GM21360 (cell line): ENCODE measurements at regions not wholly inside any gene's neighbourhood (a gene's known extent, or its start where the extent isn't known, plus 50 kb on each side); places are given as distances from the start of the nearest gene placed in this dataset.
"Not testable (repeated sequence)": the region's sequence is repeated elsewhere in the genome, so short reads cannot be mapped to it uniquely, and the experiment has no call there.

Source experiments
- ATAC-seq: cut with Tn5 transposase; IDR thresholded peaks from one replicate; pipeline ENCODE4 v1.9.1; 2021; ENCODE audit warnings: mild to moderate bottlenecking, moderate library complexity; ENCODE audit not compliant: unreplicated experiment

DNA sequence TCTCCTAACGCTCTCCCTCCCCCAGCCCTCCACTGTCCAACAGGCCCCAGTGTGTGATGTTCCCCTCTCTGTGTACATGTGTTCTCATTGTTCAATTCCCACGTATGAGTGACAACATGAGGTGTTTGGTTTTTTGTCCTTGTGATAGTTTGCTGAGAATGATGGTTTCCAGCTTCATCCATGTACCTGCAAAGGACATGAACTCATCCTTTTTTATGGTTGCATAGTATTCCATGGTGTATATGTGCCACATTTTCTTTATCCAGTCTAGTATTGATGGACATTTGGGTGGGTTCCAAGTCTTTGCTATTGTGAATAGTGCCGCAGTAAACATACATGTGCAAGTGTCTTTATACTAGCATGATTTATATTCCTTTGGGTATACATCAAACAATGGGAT, 347.4 kb downstream of the MAGEE1 start:
- not testable (repeated sequence) for ATAC-seq

DNA sequence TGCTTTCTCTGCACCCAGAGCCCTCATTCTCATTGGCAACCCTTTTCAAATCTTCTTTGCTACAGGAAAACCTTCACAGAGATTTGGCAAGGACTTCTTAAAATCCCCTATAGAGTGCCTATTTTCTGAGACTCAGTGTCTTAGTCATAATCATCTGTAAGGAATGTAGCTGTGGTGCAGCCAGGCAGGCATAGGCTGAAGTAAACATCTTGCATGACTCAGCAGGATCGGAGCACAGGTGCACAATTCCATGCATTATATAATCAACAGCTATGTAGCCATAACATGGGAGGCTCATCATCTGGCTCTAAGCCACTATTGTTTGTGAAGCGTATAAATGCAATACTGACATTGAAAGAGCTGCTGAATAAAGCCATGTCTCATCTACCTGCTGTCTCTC, 368.8 kb downstream of the MAGEE1 start:
- no peak for ATAC-seq

DNA sequence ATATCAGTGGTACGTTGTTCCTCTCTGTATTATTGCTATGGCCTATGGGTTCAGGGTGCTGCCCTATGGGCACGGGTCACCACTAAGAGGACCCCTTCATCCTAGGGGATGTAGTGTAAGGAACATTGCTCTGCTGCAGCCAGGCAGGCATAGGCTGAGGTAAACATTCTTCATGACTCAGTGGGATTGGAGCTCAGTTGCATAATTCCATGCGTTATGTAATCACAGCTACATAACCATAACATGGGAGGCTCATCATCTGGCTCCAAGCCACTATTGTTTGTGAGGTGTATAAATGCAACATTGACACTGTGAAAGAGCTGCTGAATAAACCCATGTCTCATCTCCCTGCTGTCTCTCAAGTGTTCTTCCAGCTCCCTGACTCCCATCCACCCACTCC, 375.2 kb downstream of the MAGEE1 start:
- no peak for ATAC-seq

DNA sequence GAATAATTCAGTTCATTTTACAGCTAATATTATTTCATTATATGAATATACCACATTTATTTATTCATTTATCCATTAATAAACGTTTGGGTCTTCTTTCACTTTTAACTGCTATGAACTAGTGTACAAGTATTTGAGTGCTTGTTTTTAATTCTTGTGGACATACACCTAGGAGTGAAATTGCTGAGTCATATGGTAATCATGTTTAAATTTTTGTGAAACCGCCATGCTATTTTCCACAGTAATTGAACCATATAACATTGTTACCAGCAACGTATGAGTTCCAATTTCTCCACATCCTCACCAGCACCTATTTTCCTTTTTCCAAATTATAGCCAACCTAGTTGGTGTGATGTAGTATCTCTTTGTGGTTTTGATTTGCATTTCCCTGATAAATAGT, 388.2 kb downstream of the MAGEE1 start:
- ATAC-seq, result no peak

DNA sequence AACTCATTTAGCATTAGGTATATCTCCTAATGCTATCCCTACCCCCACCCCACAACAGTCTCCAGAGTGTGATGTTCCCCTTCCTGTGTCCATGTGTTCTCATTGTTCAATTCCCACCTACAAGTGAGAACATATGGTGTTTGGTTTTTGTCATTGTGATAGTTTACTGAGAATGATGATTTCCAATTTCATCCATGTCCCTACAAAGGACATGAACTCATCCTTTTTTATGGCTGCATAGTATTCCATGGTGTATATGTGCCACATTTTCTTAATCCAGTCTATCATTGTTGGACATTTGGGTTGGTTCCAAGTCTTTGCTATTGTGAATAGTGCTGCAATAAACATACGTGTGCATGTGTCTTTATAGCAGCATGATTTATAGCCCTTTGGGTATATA, 389.8 kb downstream of the MAGEE1 start:
- not testable (repeated sequence) for ATAC-seq

DNA sequence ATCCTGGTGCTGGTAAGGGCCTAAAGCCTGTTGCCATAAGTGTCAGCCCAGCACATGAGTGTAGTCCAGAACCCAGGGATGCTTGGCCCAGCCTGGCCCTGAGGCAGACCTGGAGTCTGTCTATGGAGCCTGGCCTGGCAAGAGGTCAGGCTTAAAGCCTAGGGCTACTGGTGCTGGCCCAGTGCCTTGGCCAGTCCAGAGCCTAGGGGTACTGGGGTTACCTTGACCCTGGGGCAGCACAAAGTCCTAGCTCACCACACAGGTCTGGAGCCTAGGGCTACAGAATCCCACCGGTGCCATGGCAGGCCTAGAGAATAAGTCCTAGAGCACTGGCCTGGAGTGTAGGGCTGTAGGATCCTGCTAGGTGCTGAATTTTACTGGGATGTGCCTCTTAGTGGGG, 393.8 kb downstream of the MAGEE1 start:
- no peak for ATAC-seq

DNA sequence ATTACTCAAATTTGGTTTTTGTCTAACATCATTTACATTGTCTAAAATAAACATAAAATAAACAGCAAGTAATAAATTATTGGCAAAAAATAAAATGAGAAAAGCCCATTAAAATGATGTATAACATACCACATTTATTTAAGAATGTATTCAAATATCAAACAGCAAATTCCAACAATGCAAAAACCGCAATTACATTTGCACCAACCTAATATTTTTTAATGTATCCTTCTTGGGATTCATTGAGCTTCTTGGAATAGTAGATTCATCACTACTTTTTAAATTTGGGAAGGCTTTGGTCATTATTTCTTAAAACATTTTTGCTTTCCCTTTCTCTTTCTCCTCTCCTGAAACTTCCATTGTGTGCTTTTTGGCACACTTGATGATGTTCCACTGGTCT, 400.2 kb downstream of the MAGEE1 start:
- no peak for ATAC-seq

DNA sequence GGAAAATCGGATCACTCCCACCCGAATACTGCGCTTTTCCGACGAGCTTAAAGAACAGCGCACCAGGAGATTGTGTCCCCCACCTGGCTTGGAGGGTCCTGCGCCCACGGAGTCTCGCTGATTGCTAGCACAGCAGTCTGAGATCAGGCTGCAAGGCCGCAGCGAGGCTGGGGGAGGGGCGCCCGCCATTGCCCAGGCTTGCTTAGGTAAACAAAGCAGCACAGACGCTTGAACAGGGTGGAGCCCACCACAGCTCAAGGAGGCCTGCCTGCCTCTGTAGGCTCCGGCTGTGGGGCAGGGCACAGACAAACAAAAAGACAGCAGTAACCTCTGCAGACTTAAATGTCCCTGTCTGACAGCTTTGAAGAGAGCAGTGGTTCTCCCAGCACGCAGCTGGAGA, 413.4 kb downstream of the MAGEE1 start:
- not testable (repeated sequence) for ATAC-seq

DNA sequence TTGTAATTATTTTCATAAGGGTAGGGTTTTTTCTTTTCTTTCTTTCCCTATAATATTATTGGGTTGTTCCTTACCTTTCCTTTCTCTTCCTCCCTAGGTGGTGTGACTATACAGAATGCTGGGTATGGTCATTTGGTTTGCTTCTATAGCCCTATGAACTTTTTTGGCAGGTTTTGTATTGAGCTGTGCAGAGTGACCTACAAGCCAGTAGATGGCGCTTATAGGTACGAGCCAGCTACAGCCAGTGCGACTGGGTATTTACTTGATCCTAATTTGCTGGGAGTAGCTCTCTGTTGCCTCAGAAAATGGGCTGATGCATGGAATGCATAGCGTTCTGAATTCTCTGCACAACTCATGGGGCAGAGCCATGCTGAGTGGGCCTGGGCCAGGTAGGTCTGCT, 423.3 kb downstream of the MAGEE1 start:
- no peak for ATAC-seq

DNA sequence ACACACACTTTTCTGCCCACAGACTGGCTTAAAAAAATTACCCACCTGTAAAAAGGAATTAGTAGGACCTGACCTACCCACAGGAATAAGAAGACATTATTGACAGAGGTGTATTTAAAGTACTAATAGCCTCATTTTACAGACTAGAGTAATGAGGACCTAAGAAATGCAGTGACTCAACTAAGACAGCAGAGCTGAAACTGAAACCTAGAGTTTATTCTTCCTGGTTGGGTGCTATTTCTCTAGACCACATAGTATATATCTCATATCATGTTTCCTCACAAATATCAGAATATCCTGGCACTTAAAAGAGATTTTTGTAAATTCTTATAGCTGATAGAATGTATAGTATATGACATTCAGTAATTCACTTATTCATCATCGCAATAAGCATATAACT, 435.0 kb downstream of the MAGEE1 start:
- ATAC-seq, result no peak

DNA sequence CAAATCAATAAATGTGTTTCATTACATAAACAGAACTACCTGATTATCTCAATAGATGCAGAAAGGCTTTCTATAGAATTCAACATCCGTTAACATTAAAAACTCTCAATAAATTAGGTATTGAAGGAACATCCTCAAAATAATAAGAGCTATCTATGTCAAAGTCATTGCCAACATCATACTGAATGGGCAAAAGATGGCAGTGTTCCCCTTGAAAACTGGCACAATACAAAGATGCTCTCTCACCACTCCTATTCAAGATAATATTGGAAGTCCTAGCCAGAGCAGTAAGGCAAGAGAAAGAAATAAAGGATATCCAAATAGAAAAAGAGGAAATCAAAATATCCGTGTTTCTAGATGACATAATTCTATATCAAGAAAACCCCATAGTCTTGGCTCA, 466.4 kb downstream of the MAGEE1 start:
- no peak for ATAC-seq

DNA sequence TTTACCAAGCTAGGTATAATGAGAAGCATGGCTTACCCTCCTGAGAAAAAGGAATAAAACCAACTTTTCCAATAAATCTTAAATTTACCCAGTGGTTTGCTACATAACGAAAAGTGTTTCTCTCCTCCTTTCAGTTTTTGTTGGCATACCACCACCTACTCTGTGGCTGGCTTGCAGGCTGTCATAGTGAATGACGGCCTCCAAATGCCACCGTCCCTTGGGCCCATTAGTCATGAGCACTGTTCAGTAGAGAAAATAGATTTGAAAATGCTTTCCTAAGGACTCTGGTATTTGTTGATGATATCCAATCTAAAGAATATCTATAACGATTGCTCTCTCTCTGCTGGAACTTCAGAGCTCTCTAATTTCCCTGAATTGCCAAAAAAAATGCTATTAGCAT, 488.3 kb downstream of the MAGEE1 start:
- no peak for ATAC-seq

DNA sequence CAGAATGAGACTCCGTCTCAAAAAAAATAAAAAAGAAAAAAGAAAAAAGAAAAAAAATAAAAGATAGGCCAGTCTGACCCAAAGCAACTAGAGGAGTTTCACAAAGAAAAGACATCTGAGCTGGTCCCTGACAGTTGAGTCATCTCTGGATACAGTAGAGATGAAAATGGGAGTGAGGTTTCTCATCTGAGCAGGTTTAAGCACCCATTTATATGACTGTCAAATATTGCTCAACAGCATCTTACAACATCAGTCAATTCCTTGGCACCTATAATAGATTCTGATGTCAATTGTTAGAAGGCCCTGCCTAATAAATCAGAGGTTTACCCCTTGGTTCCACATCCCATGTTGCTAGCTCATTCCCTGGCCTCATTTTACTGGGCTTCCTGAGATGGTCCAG, 490.5 kb downstream of the MAGEE1 start:
- no peak for ATAC-seq

DNA sequence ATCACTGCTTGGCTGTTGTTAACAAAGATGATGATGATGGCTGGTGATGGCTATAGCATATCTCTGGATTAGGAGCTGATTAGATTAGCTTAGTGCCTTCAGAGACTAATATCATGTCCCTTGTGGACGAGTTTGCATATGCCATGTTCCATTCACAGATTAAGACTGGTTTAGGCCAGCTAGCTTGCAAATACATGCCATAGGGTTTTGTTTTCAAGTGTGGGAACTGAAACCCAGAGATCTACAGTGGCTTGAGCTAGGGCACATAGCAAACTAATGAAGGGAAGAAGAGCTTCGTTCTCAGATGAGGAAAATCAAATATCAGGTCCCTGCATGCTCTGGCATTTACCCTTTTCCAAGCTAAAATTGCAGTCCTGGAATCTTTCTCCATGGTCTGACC, 492.3 kb downstream of the MAGEE1 start:
- no peak for ATAC-seq

DNA sequence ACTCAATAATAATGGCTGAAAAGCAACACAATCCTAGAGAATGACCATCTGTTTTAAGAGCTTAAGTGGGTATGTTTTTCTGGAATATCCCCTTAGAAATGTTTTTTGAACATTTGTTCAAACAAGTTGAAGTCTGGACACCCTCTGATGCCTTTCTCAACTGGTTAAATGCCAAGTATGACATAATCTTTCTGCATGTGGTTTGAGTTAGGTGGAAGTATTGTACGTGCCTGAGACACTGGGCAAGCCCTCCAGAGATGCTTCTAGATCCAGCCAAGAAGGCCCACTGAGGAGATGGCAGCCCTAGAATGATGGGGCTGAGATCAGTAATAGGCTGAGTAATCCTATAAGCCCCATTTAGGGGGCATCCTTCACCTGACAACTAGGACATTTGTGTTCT, 493.1 kb downstream of the MAGEE1 start:
- no peak for ATAC-seq

DNA sequence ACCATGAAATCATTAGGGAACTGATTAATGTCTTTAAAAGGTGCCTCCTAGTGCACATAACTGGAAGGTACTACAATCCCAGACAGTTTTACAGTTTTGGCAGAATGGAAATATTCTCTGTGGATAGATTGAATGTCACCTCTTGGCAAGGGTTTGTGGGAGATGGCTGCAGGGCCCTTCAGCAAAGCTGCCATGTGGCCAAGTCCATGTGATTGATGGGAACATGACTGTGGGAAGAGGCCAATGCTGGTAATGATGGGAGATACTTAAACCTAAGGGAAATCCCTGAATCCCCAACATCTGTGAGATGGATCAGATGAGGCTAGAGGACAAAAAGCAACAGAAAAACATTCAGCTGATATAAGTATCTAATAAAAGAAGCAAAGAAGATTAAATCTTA, 493.7 kb downstream of the MAGEE1 start:
- no peak for ATAC-seq

DNA sequence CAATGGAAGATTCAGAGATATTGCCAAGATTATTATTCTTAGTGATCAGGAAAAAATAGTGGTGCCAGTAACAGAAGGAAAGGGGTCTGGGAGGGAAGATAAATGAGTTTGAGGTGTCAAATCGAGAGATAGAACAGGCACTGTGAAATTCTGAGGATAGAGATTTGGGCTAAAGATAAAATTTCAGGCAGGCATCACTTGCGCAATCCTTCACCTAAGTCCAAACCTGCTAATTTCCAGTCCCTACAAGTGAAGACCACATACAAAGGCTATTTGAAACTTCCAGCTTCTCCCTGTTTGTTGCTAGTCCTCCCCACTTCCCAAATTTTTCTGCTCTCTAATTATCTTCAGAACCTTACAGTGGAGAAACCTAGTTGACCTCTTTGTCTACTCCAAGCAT, 494.6 kb downstream of the MAGEE1 start:
- ATAC-seq, result no peak

DNA sequence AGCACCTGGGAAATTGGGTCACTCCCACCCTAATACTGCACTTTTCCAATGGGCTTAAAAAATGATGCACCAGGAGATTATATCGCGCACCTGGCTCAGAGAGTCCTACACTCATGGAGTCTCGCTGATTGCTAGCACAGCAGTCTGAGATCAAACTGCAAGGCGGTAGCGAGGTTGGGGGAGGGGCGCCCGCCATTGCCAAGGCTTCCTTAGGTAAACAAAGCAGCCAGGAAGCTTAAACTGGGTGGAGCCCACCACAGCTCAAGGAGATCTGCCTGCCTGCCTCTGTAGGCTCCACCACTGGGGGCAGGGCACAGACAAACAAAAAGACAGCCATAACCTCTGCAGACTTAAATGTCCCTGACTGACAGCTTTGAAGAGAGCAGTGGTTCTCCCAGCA, 497.1 kb downstream of the MAGEE1 start:
- ATAC-seq, result not testable (repeated sequence)

DNA sequence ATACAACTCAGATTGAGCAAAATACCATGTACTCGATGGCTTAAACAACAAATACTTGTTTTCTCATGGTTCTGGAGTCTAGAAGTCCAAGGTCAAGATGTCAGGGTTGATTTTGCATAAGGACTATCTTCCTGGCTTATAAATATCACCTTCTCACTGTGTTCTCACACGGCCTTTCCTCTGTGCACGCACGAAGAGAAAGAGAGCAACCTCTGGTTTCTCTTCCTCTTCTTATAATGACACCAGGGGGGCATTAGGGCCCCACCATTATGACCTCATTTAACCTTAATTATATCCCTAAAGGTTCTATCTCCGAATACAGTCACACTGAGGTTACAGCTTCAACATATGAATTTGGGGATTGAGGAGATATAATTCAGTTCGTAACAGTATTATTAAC, 504.0 kb downstream of the MAGEE1 start:
- no peak for ATAC-seq

DNA sequence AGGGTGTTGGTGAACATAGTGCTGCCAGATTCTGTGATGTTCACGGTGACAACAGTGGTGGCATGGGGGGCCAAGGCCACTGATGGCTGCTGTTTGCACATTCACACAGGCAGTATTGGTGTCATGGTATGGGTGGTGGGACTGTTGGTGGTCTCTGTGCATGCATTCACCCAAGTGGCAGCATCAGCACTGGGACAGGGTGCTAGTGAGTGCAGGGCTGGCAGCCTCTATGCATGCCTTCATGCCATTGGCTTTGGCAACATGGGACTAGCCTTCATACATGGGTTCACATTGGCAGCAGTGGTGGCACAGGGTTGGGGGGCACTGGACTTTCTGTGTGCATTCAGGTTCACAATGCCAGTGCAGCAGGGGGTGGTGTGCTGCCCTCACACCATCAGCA, 489.7 kb upstream of the FGF16 start:
- ATAC-seq, result no peak

DNA sequence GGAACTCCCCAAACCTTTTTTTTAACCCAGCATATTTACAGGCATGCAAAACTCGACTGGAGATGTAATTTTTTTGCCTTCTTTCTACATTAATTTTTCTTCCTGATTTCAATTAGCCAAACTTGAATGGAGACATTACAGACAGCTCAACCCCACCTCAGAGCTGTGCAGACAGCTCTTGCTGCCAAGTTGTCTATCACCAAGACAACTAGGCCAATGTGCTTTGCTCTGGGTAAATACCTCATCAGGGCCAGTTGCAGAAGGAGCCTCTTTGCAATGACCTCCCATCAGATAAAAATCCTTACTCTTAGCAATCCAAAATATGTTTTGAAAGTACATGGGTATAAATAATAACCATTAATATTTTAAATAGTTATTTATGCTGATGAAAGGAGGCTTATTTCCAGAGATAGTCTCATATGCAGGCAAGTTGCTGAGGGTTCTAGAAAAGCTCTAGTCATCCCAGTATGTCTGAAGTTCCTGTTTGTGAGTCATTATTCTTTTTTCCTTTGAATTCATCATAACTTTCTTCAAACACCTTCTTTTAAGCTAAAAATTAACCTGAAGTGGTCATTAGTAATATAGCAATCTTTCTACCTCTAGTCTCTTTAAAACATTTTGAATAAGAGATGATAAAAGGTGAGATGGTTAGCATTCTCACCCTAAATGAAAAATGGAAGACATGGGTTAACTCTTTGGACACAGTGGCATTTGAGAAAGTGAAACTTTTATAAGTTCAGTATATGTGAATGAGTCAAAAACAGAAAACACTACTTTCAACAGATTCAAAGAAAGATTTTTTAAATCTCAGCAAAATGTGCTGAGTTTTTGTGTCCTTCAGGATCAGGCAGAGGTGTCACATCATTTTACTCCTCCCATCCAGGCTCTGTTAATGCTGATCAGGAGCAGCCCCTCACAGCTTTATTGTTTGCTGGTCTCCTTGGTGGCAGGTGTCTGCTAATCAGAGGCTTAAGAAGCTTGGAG, 475.5 kb upstream of the FGF16 start:
- ATAC-seq, result peak; percentile 60

DNA sequence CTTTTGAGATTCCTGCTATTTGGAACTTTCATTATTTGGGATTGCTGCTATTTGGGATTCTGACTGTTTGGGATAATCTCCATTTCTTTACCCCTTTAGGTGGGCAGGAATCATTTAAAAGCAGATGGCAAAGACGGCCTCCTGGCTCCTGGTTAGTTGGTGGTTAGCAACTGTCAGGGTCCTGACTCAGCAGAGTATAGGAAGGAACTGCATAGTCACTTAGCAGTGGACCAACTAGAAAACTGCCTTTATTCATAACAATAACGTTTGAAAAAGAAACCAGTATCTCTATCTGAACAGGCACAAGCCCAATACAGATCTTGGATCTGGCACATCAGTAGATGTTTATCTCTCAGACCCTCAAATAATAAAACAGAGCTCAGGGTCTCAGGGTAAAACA, 469.7 kb upstream of the FGF16 start:
- no peak for ATAC-seq

DNA sequence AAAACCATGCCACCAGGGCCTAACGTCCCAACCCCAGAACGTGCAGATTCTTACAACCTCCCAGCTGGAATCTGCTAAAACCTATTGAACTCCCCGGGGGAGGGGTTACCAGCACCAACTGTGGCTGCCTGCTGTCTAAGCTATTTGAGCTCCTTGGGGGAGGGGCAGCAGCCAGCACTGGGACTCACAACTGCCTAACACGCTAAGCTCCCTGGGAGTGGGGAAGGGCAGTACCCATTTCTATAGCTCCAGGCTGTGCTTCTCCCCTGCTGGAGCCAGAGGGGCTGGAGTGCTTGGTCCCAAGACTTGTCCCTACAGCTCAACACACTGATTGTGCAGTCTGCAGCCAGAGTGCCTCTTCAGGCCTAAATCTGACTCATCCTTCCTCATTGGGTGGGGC, 459.8 kb upstream of the FGF16 start:
- no peak for ATAC-seq
